OCI-LY3 (cell line): ENCODE measurements at regions not wholly inside any gene's neighbourhood (a gene's known extent, or its start where the extent isn't known, plus 50 kb on each side); places are given as distances from the start of the nearest gene placed in this dataset.

Source experiments
- H2AFZ ChIP-seq: fragments of 200-600, 300-600 bp; shearing (Covaris generic); 2 replicates; pipeline ENCODE4 v1.6.0; 2014; ENCODE audit warnings: antibody characterized with exemption, low read depth, low read length
- H3K27ac ChIP-seq: fragments of 200-600, 300-600 bp; sonication (generic); 2 replicates; pipeline ENCODE4 v1.5.1; 2014; ENCODE audit warnings: mild to moderate bottlenecking, low read length, moderate library complexity, mixed read lengths
- H3K27me3 ChIP-seq: fragments of 200-600, 300-600 bp; sonication (generic); 2 replicates; pipeline ENCODE4 v1.6.1; 2014; ENCODE audit warnings: low read depth, low read length, mixed read lengths
- H3K36me3 ChIP-seq: fragments of 200-600, 300-600 bp; sonication (generic); replicated peaks from 2 replicates; pipeline ENCODE3; 2014; ENCODE audit warnings: low read depth, low read length, mixed read lengths
- H3K4me1 ChIP-seq: fragments of 300-600, 200-600 bp; sonication (generic); 2 replicates; pipeline ENCODE4 v1.6.1; 2014; ENCODE audit warnings: low read length, mixed read lengths
- H3K4me2 ChIP-seq: fragments of 200-600, 300-600 bp; sonication (generic); 2 replicates; pipeline ENCODE4 v1.6.1; 2014; ENCODE audit warnings: low read length, mixed read lengths
- H3K4me3 ChIP-seq: fragments of 300-600, 200-600 bp; sonication (generic); 2 replicates; pipeline ENCODE4 v1.5.1; 2014; ENCODE audit warnings: antibody characterized with exemption, mild to moderate bottlenecking, low read length, moderate library complexity
- H3K79me2 ChIP-seq: fragments of 300-600, 200-600 bp; shearing (Covaris generic); 2 replicates; pipeline ENCODE4 v1.6.1; 2014; ENCODE audit warnings: mild to moderate bottlenecking, low read length, mixed read lengths
- H3K9ac ChIP-seq: fragments of 300-600, 200-600 bp; shearing (Covaris generic); 2 replicates; pipeline ENCODE4 v1.6.0; 2014; ENCODE audit warnings: mild to moderate bottlenecking, low read length, moderate library complexity
- H3K9me3 ChIP-seq: fragments of 200-600, 300-600 bp; shearing (Covaris generic); 2 replicates; pipeline ENCODE4 v1.6.1; 2014; ENCODE audit warnings: low read length, mixed read lengths; ENCODE audit not compliant: insufficient read depth
- H4K20me1 ChIP-seq: fragments of 200-600, 300-600 bp; sonication (generic); 2 replicates; pipeline ENCODE4 v1.6.1; 2016; ENCODE audit warnings: low read length, mixed read lengths; ENCODE audit not compliant: insufficient read depth
- CTCF ChIP-seq: fragments of 200-600, 300-600 bp; sonication (generic); IDR thresholded peaks from 2 replicates; pipeline ENCODE4 v1.5.1; 2014; ENCODE audit warnings: antibody characterized with exemption, low read length, low read depth
- EZH2phosphoT487 ChIP-seq: fragments of 200-600 bp; shearing (Covaris generic); IDR thresholded peaks from 2 replicates; pipeline ENCODE4 v1.6.1; 2018; ENCODE audit warnings: antibody characterized with exemption, mixed run types, low read depth

- Histone ChIP-seq H3K9me3 (0 out of 2 replicates have a peak, but pooled peaks cover 3% of the 10 kb centered on the region), H3K27ac (no peak overlapping the region), H3K9ac (no peak overlapping the region), H2AFZ (no peak overlapping the region), H3K27me3 (no peaks in the 10 kb centered on the region), H3K79me2 (no peaks in the 10 kb centered on the region), H3K4me2 (no peak overlapping the region), H4K20me1 (no peaks in the 10 kb centered on the region), H3K4me1 (no peaks in the 10 kb centered on the region), H3K36me3 (no peaks in the 10 kb centered on the region), H3K4me3 (no peak overlapping the region)
- TF ChIP-seq CTCF (no peak), EZH2phosphoT487 (no peak)
Measured at GRCh38 chr4:85094735-85095134, 128.2 kb upstream of the WDFY3 start.

- no peak overlapping the region for H3K27ac ChIP-seq
- no peak overlapping the region for H3K9ac ChIP-seq
- no peaks in the 10 kb centered on the region for H3K27me3 ChIP-seq
- no peak overlapping the region for H3K4me2 ChIP-seq
- 0 out of 2 replicates have a peak, but pooled peaks cover 3% of the 10 kb centered on the region for H3K9me3 ChIP-seq
- no peaks in the 10 kb centered on the region for H3K79me2 ChIP-seq
- H3K36me3 ChIP-seq: no peaks in the 10 kb centered on the region
- TF ChIP-seq CTCF: no peak
- TF ChIP-seq EZH2phosphoT487: no peak
- H4K20me1 ChIP-seq: no peaks in the 10 kb centered on the region
- no peaks in the 10 kb centered on the region for H3K4me1 ChIP-seq
- H2AFZ ChIP-seq: no peak overlapping the region
- H3K4me3 ChIP-seq: no peak overlapping the region
Measured at GRCh38 chr4:85102606-85103005, 136.1 kb upstream of the WDFY3 start.

GRCh38 chr4:85106166-85106565, 139.7 kb upstream of the WDFY3 start:
- no peak overlapping the region for H2AFZ ChIP-seq
- H3K9me3 ChIP-seq: no peaks in the 10 kb centered on the region
- no peaks in the 10 kb centered on the region for H3K4me1 ChIP-seq
- H4K20me1 ChIP-seq: no peaks in the 10 kb centered on the region
- no peak overlapping the region for H3K27ac ChIP-seq
- no peak overlapping the region for H3K4me3 ChIP-seq
- no peak for TF ChIP-seq EZH2phosphoT487
- no peak for TF ChIP-seq CTCF
- no peak overlapping the region for H3K9ac ChIP-seq
- H3K27me3 ChIP-seq: no peaks in the 10 kb centered on the region
- H3K36me3 ChIP-seq: no peaks in the 10 kb centered on the region
- no peaks in the 10 kb centered on the region for H3K79me2 ChIP-seq
- H3K4me2 ChIP-seq: no peak overlapping the region

GRCh38 chr4:85106805-85107336, 140.4 kb upstream of the WDFY3 start:
- H3K79me2 ChIP-seq: no peaks in the 10 kb centered on the region
- no peak overlapping the region for H3K4me2 ChIP-seq
- H3K36me3 ChIP-seq: no peaks in the 10 kb centered on the region
- no peak overlapping the region for H3K9ac ChIP-seq
- H4K20me1 ChIP-seq: no peaks in the 10 kb centered on the region
- H3K27ac ChIP-seq: no peak overlapping the region
- no peaks in the 10 kb centered on the region for H3K4me1 ChIP-seq
- TF ChIP-seq CTCF: no peak
- no peak for TF ChIP-seq EZH2phosphoT487
- H3K9me3 ChIP-seq: no peaks in the 10 kb centered on the region
- no peaks in the 10 kb centered on the region for H3K27me3 ChIP-seq
- H3K4me3 ChIP-seq: no peak overlapping the region
- no peak overlapping the region for H2AFZ ChIP-seq
